GM12878 (cell line): ENCODE measurements at regions not wholly inside any gene's neighbourhood (a gene's known extent, or its start where the extent isn't known, plus 50 kb on each side); places are given as distances from the start of the nearest gene placed in this dataset.

Source experiments
- ATAC-seq: fragments of 200-7000 bp; cut with Tn5 transposase; 3 replicates; pipeline ENCODE4 v1.9.1; 2020; ENCODE audit warnings: mild to moderate bottlenecking, moderate library complexity
- BruUV-seq: library from RNA; stranded (reverse); fragments of 400-500 nt; replicated peaks from 2 replicates; lab custom pipeline; 2021; lab: Mats Ljungman, UMichigan
- CTCF ChIA-PET: fragments of 300-600 bp; sonication (Branson Sonifier 250); formaldehyde crosslinking; extraction: SDS; loops from one replicate; lab custom pipeline; 2021; ENCODE audit warnings: inconsistent platforms; lab: Yijun Ruan, JAX
- POLR2A ChIA-PET: fragments of 350-600 bp; formaldehyde crosslinking; extraction: SDS; loops from one replicate; lab custom pipeline; 2021; ENCODE audit warnings: inconsistent platforms; lab: Charles Lee
- RAD21 ChIA-PET: fragments of 300-600 bp; sonication (Branson Sonifier 250); formaldehyde crosslinking; loops from one replicate; lab custom pipeline; 2023; ENCODE audit warnings: antibody characterized with exemption; ENCODE audit not compliant: unreplicated experiment; lab: Charles Lee
- SMC1A ChIA-PET: fragments of 300-600 bp; sonication (Branson Sonifier 250); formaldehyde crosslinking; loops from one replicate; lab custom pipeline; 2023; ENCODE audit not compliant: unreplicated experiment, uncharacterized antibody; lab: Charles Lee
- DNase-seq: peaks from one replicate; pipeline ENCODE4 v3.0.0-alpha.2; 2011; ENCODE audit warnings: low read depth, low spot score
- FAIRE-seq: peaks from 3 replicates; lab custom pipeline; 2011; peaks lifted over from hg19 to GRCh38; lab: Jason Lieb, UNC
- H2AFZ ChIP-seq: 2 replicates; pipeline ENCODE4 v1.6.0; 2011; ENCODE audit warnings: low read depth, low read length, control low read depth; ENCODE audit not compliant: control insufficient read depth
- H3K27ac ChIP-seq: 2 replicates; pipeline ENCODE4 v1.5.1; 2011; ENCODE audit warnings: control low read depth; ENCODE audit not compliant: control insufficient read depth, insufficient read depth
- H3K27me3 ChIP-seq, 2 experiments: replicated peaks in 1 of 2; 2 replicates each; pipeline versions ENCODE4 v1.6.0 to v1.6.1; 2011; ENCODE audit warnings: low read length in 1 of 2; ENCODE audit not compliant: control insufficient read depth in 2 of 2, insufficient read depth in 2 of 2
- H3K36me3 ChIP-seq, 2 experiments: 2 replicates each; pipeline ENCODE4 v1.5.1; 2011; ENCODE audit warnings: low read length in 1 of 2; ENCODE audit not compliant: control insufficient read depth in 2 of 2, insufficient read depth in 2 of 2
- H3K4me1 ChIP-seq: 2 replicates; pipeline ENCODE4 v1.6.1; 2011; ENCODE audit warnings: mild to moderate bottlenecking, low read length, moderate library complexity, mixed read lengths; ENCODE audit not compliant: control insufficient read depth, insufficient read depth
- H3K4me2 ChIP-seq: 2 replicates; pipeline ENCODE4 v1.6.0; 2011; ENCODE audit warnings: control low read depth; ENCODE audit not compliant: control insufficient read depth, insufficient read depth
- H3K4me3 ChIP-seq: fragments of 200-600 bp; sonication (generic); 2 replicates; pipeline ENCODE4 v1.5.1; 2016
- H3K79me2 ChIP-seq: 2 replicates; pipeline ENCODE4 v1.6.0; 2011; ENCODE audit warnings: low read length; ENCODE audit not compliant: control insufficient read depth, insufficient read depth
- H3K9ac ChIP-seq: 2 replicates; pipeline ENCODE4 v1.8.0; 2011; ENCODE audit warnings: low read length, control low read depth, mixed read lengths; ENCODE audit not compliant: control insufficient read depth, insufficient read depth
- H3K9me3 ChIP-seq: replicated peaks from 3 replicates; pipeline ENCODE4 v1.5.1; 2011; ENCODE audit warnings: mild to moderate bottlenecking, low read length; ENCODE audit not compliant: control insufficient read depth, insufficient read depth
- H4K20me1 ChIP-seq: 2 replicates; pipeline ENCODE4 v1.6.0; 2011; ENCODE audit not compliant: control insufficient read depth, insufficient read depth
- ESRRA ChIP-seq: IDR thresholded peaks from 2 replicates; pipeline ENCODE4 v1.6.1; 2012; ENCODE audit warnings: mild to moderate bottlenecking, low read length, improper control_type of control experiment
- IRF5 ChIP-seq: fragments of 450-650 bp; IDR thresholded peaks from 2 replicates; pipeline ENCODE4 v1.6.1; 2017; ENCODE audit warnings: borderline replicate concordance
- JUNB ChIP-seq: IDR thresholded peaks from 2 replicates; pipeline ENCODE4 v1.6.1; 2016; ENCODE audit warnings: antibody characterized with exemption, mild to moderate bottlenecking
- MEF2B ChIP-seq: fragments of 450-650 bp; IDR thresholded peaks from 2 replicates; pipeline ENCODE4 v1.6.1; 2018; ENCODE audit warnings: mild to moderate bottlenecking, moderate library complexity; ENCODE audit not compliant: partially characterized antibody, poor library complexity, severe bottlenecking
- NFYA ChIP-seq: IDR thresholded peaks from 2 replicates; pipeline ENCODE4 v1.6.1; 2011; ENCODE audit warnings: low read depth, mild to moderate bottlenecking, low read length, improper control_type of control experiment, borderline replicate concordance
- NFYB ChIP-seq: IDR thresholded peaks from 2 replicates; pipeline ENCODE4 v1.6.1; 2011; ENCODE audit warnings: low read depth, mild to moderate bottlenecking, low read length, improper control_type of control experiment, moderate library complexity; ENCODE audit not compliant: insufficient read depth
- RAD21 ChIP-seq: IDR thresholded peaks from 2 replicates; pipeline ENCODE4 v1.6.1; 2011; ENCODE audit warnings: mild to moderate bottlenecking, low read depth, low read length, moderate library complexity; ENCODE audit not compliant: insufficient read depth
- SIX5 ChIP-seq: IDR thresholded peaks from 2 replicates; pipeline ENCODE4 v1.6.1; 2011; ENCODE audit warnings: mild to moderate bottlenecking, low read depth, low read length, moderate library complexity; ENCODE audit not compliant: severe bottlenecking
- ZNF217 ChIP-seq: fragments of 450-650 bp; IDR thresholded peaks from 2 replicates; pipeline ENCODE4 v1.6.1; 2017; ENCODE audit warnings: antibody characterized with exemption, mild to moderate bottlenecking
- WGBS: methylation state at CpG from one replicate; pipeline ENCODE4 v1.1.6; 2016; ENCODE audit warnings: low lambda C conversion rate; ENCODE audit not compliant: insufficient replicate concordance, insufficient coverage; ENCODE audit errors: missing lambda C conversion rate; 5-methylcytosine and 5-hydroxymethylcytosine counted together
- in situ Hi-C: fragments of 300-500 bp; cut with MboI; formaldehyde crosslinking; loops from 9 replicates; pipeline ENCODE4 v1.14.3; 2018; ENCODE audit warnings: mixed read lengths
- intact Hi-C: fragments of 100-400 bp; cut with micrococcal nuclease; formaldehyde crosslinking; loops from one replicate; pipeline ENCODE4 v1.14.2; 2022; ENCODE audit not compliant: unreplicated experiment

- Histone ChIP-seq H3K4me3 (no peak overlapping the region), H4K20me1 (no peaks in the 10 kb centered on the region), H3K36me3 (no peaks in the 10 kb centered on the region), H3K4me1 (no peaks in the 10 kb centered on the region), H2AFZ (no peak overlapping the region), H3K9me3 (no peaks in the 10 kb centered on the region), H3K9ac (no peak overlapping the region), H3K4me2 (no peak overlapping the region), H3K27me3 (no peaks in the 10 kb centered on the region), H3K79me2 (no peaks in the 10 kb centered on the region), H3K27ac (no peak overlapping the region)
- RAD21 ChIA-PET, result no interaction called here
- 0% methylated on average over 1 of the region's 1 CpG for WGBS
- POLR2A ChIA-PET, result no interaction called here
- BruUV-seq, result no TSS peak
- intact Hi-C loops, result no loop called here
- in situ Hi-C loops, result no loop called here
- ATAC-seq (no peak), DNase-seq (no peak), FAIRE-seq (no peak)
- CTCF ChIA-PET, result no interaction called here
- TF ChIP-seq JUNB, result no peak
- TF ChIP-seq SIX5, result no peak
- TF ChIP-seq MEF2B, result no peak
- no peak for TF ChIP-seq ESRRA
- no peak for TF ChIP-seq NFYB
- TF ChIP-seq RAD21, result no peak
- TF ChIP-seq NFYA, result no peak
- TF ChIP-seq ZNF217, result no peak
- no peak for TF ChIP-seq IRF5
- SMC1A ChIA-PET, result no interaction called here
Observed at GRCh38 chr9:75700252-75700640, 190.2 kb upstream of the PCSK5 start.
